RWPE2 (cell line): ENCODE measurements at regions not wholly inside any gene's neighbourhood (a gene's known extent, or its start where the extent isn't known, plus 50 kb on each side); places are given as distances from the start of the nearest gene placed in this dataset.
"Not testable (repeated sequence)": the region's sequence is repeated elsewhere in the genome, so short reads cannot be mapped to it uniquely, and the experiment has no call there.

Experiments
- ATAC-seq: fragments of 200-7000 bp; cut with Tn5 transposase; 3 replicates; pipeline ENCODE4 v1.9.1; 2021; ENCODE audit warnings: low read depth
- DNase-seq: peaks from one replicate; pipeline ENCODE4 v3.0.0-alpha.2; 2020; ENCODE audit warnings: low spot score
- H3K27ac ChIP-seq: fragments of 450-650 bp; 2 replicates; pipeline ENCODE4 v1.5.1; 2017; ENCODE audit warnings: mild to moderate bottlenecking; ENCODE audit not compliant: poor library complexity, severe bottlenecking
- H3K27me3 ChIP-seq: fragments of 250-450 bp; sonication (Bioruptor Pico); 2 replicates; pipeline ENCODE4 v1.5.1; 2021; ENCODE audit warnings: mild to moderate bottlenecking, moderate library complexity; ENCODE audit not compliant: insufficient read depth, poor library complexity, severe bottlenecking
- H3K36me3 ChIP-seq: fragments of 250-450 bp; sonication (Bioruptor Pico); 2 replicates; pipeline ENCODE4 v1.5.1; 2020; ENCODE audit warnings: low read depth, mild to moderate bottlenecking, moderate library complexity
- H3K4me1 ChIP-seq: fragments of 250-450 bp; sonication (Bioruptor Pico); 2 replicates; pipeline ENCODE4 v1.5.1; 2021; ENCODE audit warnings: mild to moderate bottlenecking, moderate library complexity; ENCODE audit not compliant: insufficient read depth, poor library complexity, severe bottlenecking
- H3K4me3 ChIP-seq: fragments of 250-450 bp; sonication (Bioruptor Pico); 2 replicates; pipeline ENCODE4 v1.5.1; 2021; ENCODE audit warnings: mild to moderate bottlenecking, moderate library complexity; ENCODE audit not compliant: severe bottlenecking
- H3K9me3 ChIP-seq: fragments of 250-450 bp; sonication (Bioruptor Pico); 2 replicates; pipeline ENCODE4 v1.5.1; 2021; ENCODE audit warnings: mild to moderate bottlenecking, moderate library complexity; ENCODE audit not compliant: severe bottlenecking
- CTCF ChIP-seq: fragments of 450-650 bp; IDR thresholded peaks from one replicate; pipeline ENCODE4 v1.5.1; 2017; ENCODE audit warnings: mild to moderate bottlenecking, moderate library complexity; ENCODE audit not compliant: poor library complexity, severe bottlenecking

GRCh38 chr16:87216841-87217275 is 100.3 kb downstream of the C16orf95 start:
- peaks cover 4% of the 10 kb centered on the region for H3K4me1 ChIP-seq
- no peaks in the 10 kb centered on the region for H3K27me3 ChIP-seq
- ATAC-seq, result peak; percentile 35; the same call in 1 of the 3 replicates
- no peak overlapping the region for H3K4me3 ChIP-seq
- no peak for TF ChIP-seq CTCF
- no peaks in the 10 kb centered on the region for H3K36me3 ChIP-seq
- no peak for DNase-seq
- no peak overlapping the region for H3K27ac ChIP-seq
- H3K9me3 ChIP-seq, result no peaks in the 10 kb centered on the region

- H3K4me3 ChIP-seq, ATAC-seq, H3K9me3 ChIP-seq: not testable (repeated sequence)
Observed at GRCh38 chr16:87217802-87218201, 99.4 kb downstream of the C16orf95 start.

GRCh38 chr16:87218281-87219055 is 98.7 kb downstream of the C16orf95 start:
- DNase-seq (no peak), ATAC-seq (no peak)
- H3K4me3 ChIP-seq, result no peak overlapping the region
- no peaks in the 10 kb centered on the region for H3K9me3 ChIP-seq
- TF ChIP-seq CTCF, result no peak
- H3K4me1 ChIP-seq, result no peaks in the 10 kb centered on the region
- H3K27ac ChIP-seq, result no peak overlapping the region
- H3K27me3 ChIP-seq, result no peaks in the 10 kb centered on the region
- H3K36me3 ChIP-seq, result no peaks in the 10 kb centered on the region

More at GRCh38 chr16:87217802-87218201, 99.4 kb downstream of the C16orf95 start:
- H3K27ac ChIP-seq, DNase-seq, H3K27me3 ChIP-seq, H3K4me1 ChIP-seq, H3K36me3 ChIP-seq: not testable (repeated sequence)

GRCh38 chr16:87219287-87219909 is 97.8 kb downstream of the C16orf95 start:
- Histone ChIP-seq H3K27ac (no peak overlapping the region), H3K27me3 (no peaks in the 10 kb centered on the region), H3K4me3 (no peak overlapping the region), H3K9me3 (no peaks in the 10 kb centered on the region), H3K36me3 (no peaks in the 10 kb centered on the region), H3K4me1 (no peaks in the 10 kb centered on the region)
- TF ChIP-seq CTCF, result no peak
- no peak for ATAC-seq
- no peak for DNase-seq

GRCh38 chr16:87221633-87222032 is 95.6 kb downstream of the C16orf95 start:
- H3K36me3 ChIP-seq, result no peaks in the 10 kb centered on the region
- no peaks in the 10 kb centered on the region for H3K9me3 ChIP-seq
- no peak for DNase-seq
- ATAC-seq, result no peak
- H3K27ac ChIP-seq, result no peak overlapping the region
- no peak overlapping the region for H3K4me3 ChIP-seq
- H3K27me3 ChIP-seq, result no peaks in the 10 kb centered on the region
- no peaks in the 10 kb centered on the region for H3K4me1 ChIP-seq
- TF ChIP-seq CTCF, result no peak
